H9 (cell line): ENCODE measurements at regions not wholly inside any gene's neighbourhood (a gene's known extent, or its start where the extent isn't known, plus 50 kb on each side); places are given as distances from the start of the nearest gene placed in this dataset.

Source experiments
- DNase-seq: peaks from one replicate; pipeline ENCODE4 v3.0.0-alpha.2; 2017
- H2AFZ ChIP-seq: one replicate; pipeline ENCODE4 v1.6.1; 2013; ENCODE audit warnings: mild to moderate bottlenecking, low read length, control low read depth, moderate library complexity
- H2AK5ac ChIP-seq: 2 replicates; pipeline ENCODE4 v1.6.1; 2013; ENCODE audit warnings: low read length, control low read depth, mixed read lengths; ENCODE audit not compliant: insufficient read length
- H2BK120ac ChIP-seq: one replicate; pipeline ENCODE4 v1.6.1; 2013; ENCODE audit warnings: low read depth, mild to moderate bottlenecking, low read length, control low read depth, inconsistent platforms; ENCODE audit not compliant: poor library complexity, severe bottlenecking
- H2BK12ac ChIP-seq: 2 replicates; pipeline ENCODE4 v1.6.1; 2013; ENCODE audit warnings: low read length, control low read depth, mixed read lengths, low read depth; ENCODE audit not compliant: insufficient read length
- H2BK15ac ChIP-seq: 2 replicates; pipeline ENCODE4 v1.6.1; 2013; ENCODE audit warnings: low read depth, low read length, control low read depth
- H2BK20ac ChIP-seq: one replicate; pipeline ENCODE4 v1.6.1; 2013; ENCODE audit warnings: low read depth, mild to moderate bottlenecking, low read length, control low read depth, inconsistent platforms; ENCODE audit not compliant: poor library complexity, severe bottlenecking
- H2BK5ac ChIP-seq: 2 replicates; pipeline ENCODE4 v1.6.1; 2013; ENCODE audit warnings: low read length, control low read depth, mixed read lengths; ENCODE audit not compliant: insufficient read length
- H3K14ac ChIP-seq: 2 replicates; pipeline ENCODE4 v1.6.1; 2013; ENCODE audit warnings: low read length, control low read depth; ENCODE audit not compliant: insufficient read depth
- H3K18ac ChIP-seq: 2 replicates; pipeline ENCODE4 v1.6.1; 2013; ENCODE audit warnings: low read depth, mild to moderate bottlenecking, mixed read lengths, low read length, control low read depth; ENCODE audit not compliant: insufficient read length
- H3K23ac ChIP-seq: 2 replicates; pipeline ENCODE4 v1.6.1; 2013; ENCODE audit warnings: low read length, control low read depth, mixed read lengths, low read depth; ENCODE audit not compliant: insufficient read length
- H3K23me2 ChIP-seq: 2 replicates; pipeline ENCODE4 v1.6.1; 2013; ENCODE audit warnings: low read depth, mild to moderate bottlenecking, mixed read lengths, low read length, control low read depth; ENCODE audit not compliant: insufficient read length, poor library complexity, severe bottlenecking
- H3K27ac ChIP-seq: 2 replicates; pipeline ENCODE4 v1.5.1; 2013; ENCODE audit warnings: low read length, control low read depth, mixed read lengths, low read depth; ENCODE audit not compliant: insufficient read length
- H3K27me3 ChIP-seq: 2 replicates; pipeline ENCODE4 v1.6.1; 2013; ENCODE audit warnings: low read length, control low read depth, inconsistent platforms; ENCODE audit not compliant: insufficient read depth
- H3K4ac ChIP-seq: 2 replicates; pipeline ENCODE4 v1.6.1; 2013; ENCODE audit warnings: low read depth, mild to moderate bottlenecking, control low read depth, inconsistent platforms, low read length, moderate library complexity
- H3K4me1 ChIP-seq: 2 replicates; pipeline ENCODE4 v1.6.1; 2013; ENCODE audit warnings: low read length, control low read depth, inconsistent platforms; ENCODE audit not compliant: insufficient read depth
- H3K4me2 ChIP-seq: 2 replicates; pipeline ENCODE4 v1.6.1; 2013; ENCODE audit warnings: low read length, control low read depth, mixed read lengths; ENCODE audit not compliant: insufficient read length, insufficient read depth
- H3K56ac ChIP-seq: 2 replicates; pipeline ENCODE4 v1.6.1; 2013; ENCODE audit warnings: low read depth, mild to moderate bottlenecking, mixed read lengths, low read length, control low read depth; ENCODE audit not compliant: insufficient read length
- H3K79me1 ChIP-seq: 2 replicates; pipeline ENCODE4 v1.6.1; 2013; ENCODE audit warnings: low read depth, mild to moderate bottlenecking, moderate library complexity, low read length, control low read depth, inconsistent platforms; ENCODE audit not compliant: insufficient read depth, poor library complexity, severe bottlenecking
- H3K79me2 ChIP-seq: 2 replicates; pipeline ENCODE4 v1.6.1; 2013; ENCODE audit warnings: low read length, control low read depth, inconsistent platforms; ENCODE audit not compliant: insufficient read depth
- H3K9ac ChIP-seq: 2 replicates; pipeline ENCODE4 v1.6.1; 2013; ENCODE audit warnings: low read length, control low read depth, mixed read lengths; ENCODE audit not compliant: insufficient read length; ENCODE audit errors: extremely low read depth
- H3K9me3 ChIP-seq: one replicate; pipeline ENCODE4 v1.6.1; 2013; ENCODE audit warnings: low read depth, low read length, inconsistent platforms; ENCODE audit not compliant: control insufficient read depth
- H3T11ph ChIP-seq: one replicate; pipeline ENCODE4 v1.6.1; 2013; ENCODE audit warnings: mild to moderate bottlenecking, low read length, control low read depth, inconsistent platforms
- H4K20me1 ChIP-seq: one replicate; pipeline ENCODE4 v1.6.1; 2013; ENCODE audit not compliant: control insufficient read depth, insufficient read length, insufficient read depth
- H4K5ac ChIP-seq: 2 replicates; pipeline ENCODE4 v1.6.1; 2013; ENCODE audit warnings: low read depth, mild to moderate bottlenecking, mixed read lengths, low read length, control low read depth; ENCODE audit not compliant: insufficient read length
- H4K8ac ChIP-seq: replicated peaks from 2 replicates; pipeline ENCODE4 v1.6.1; 2013; ENCODE audit warnings: low read length, control low read depth, mixed read lengths, low read depth; ENCODE audit not compliant: insufficient read length
- H4K91ac ChIP-seq: 2 replicates; pipeline ENCODE4 v1.6.1; 2013; ENCODE audit warnings: low read depth, mild to moderate bottlenecking, moderate library complexity, mixed read lengths, low read length, control low read depth; ENCODE audit not compliant: insufficient read length
- H3K27ac Mint-ChIP-seq, 3 experiments: 2 replicates in 2 of 3; 3 replicates in 1 of 3; pipeline ENCODE4 v1.8.0; 2020 to 2021; ENCODE audit warnings: mixed read lengths in 3 of 3, mild to moderate bottlenecking in 1 of 3, moderate library complexity in 1 of 3
- H3K27me3 Mint-ChIP-seq: 2 replicates; pipeline ENCODE4 v1.8.0; 2021; ENCODE audit warnings: low read depth, mild to moderate bottlenecking, moderate library complexity, mixed read lengths
- H3K36me3 Mint-ChIP-seq, 3 experiments: 2 replicates in 2 of 3; 3 replicates in 1 of 3; pipeline ENCODE4 v1.8.0; 2020 to 2021; ENCODE audit warnings: low read depth in 3 of 3, mixed read lengths in 3 of 3; ENCODE audit not compliant: insufficient read depth in 1 of 3
- H3K4me1 Mint-ChIP-seq, 2 experiments: 2 replicates each; pipeline ENCODE4 v1.8.0; 2020; ENCODE audit warnings: mixed read lengths in 2 of 2
- H3K4me3 Mint-ChIP-seq, 2 experiments: 2 replicates in 1 of 2; 3 replicates in 1 of 2; pipeline ENCODE4 v1.8.0; 2020 to 2021; ENCODE audit warnings: mild to moderate bottlenecking in 2 of 2, mixed read lengths in 2 of 2, moderate library complexity in 1 of 2
- H3K9me3 Mint-ChIP-seq, 2 experiments: 2 replicates in 1 of 2; 3 replicates in 1 of 2; pipeline ENCODE4 v1.8.0; 2020; ENCODE audit warnings: mild to moderate bottlenecking in 2 of 2, mixed read lengths in 2 of 2, moderate library complexity in 1 of 2
- CTCF ChIP-seq: fragments of 200-600 bp; sonication (generic); conservative IDR thresholded peaks from 3 replicates; pipeline ENCODE4 v1.8.0; 2021; ENCODE audit warnings: antibody characterized with exemption, mild to moderate bottlenecking
- WGBS: extraction: QIAGEN DNeasy Blood & Tissue Kit; methylation state at CpG from one replicate; pipeline ENCODE4 v1.1.7; 2013; ENCODE audit warnings: missing lambda C conversion rate, low lambda C conversion rate, mixed read lengths; ENCODE audit not compliant: insufficient read length; ENCODE audit errors: extremely low coverage; 5-methylcytosine and 5-hydroxymethylcytosine counted together

GRCh38 chr18:37937287-37937686 is 371.7 kb upstream of the CELF4 start:
- no peak overlapping the region for H2BK15ac ChIP-seq
- H3K56ac ChIP-seq = no peak overlapping the region
- Mint-ChIP-seq H3K4me1 (no peaks in the 10 kb centered on the region), H3K27me3 (no peaks in the 10 kb centered on the region), H3K36me3 (peaks cover 3 to 12% (median 5%) of the 10 kb centered on the region in 3 experiments; a peak in 5 of 7 replicates), H3K27ac (no peak overlapping the region), H3K9me3 (peaks cover 15 to 17% of the 10 kb centered on the region in 2 experiments; a peak in 4 of 5 replicates), H3K4me3 (no peak overlapping the region)
- H2BK5ac ChIP-seq = no peak overlapping the region
- no peak overlapping the region for H3K14ac ChIP-seq
- no peaks in the 10 kb centered on the region for H3K23me2 ChIP-seq
- H2BK120ac ChIP-seq = no peak overlapping the region
- no peak overlapping the region for H3K9ac ChIP-seq
- no peak overlapping the region for H2BK12ac ChIP-seq
- H3K18ac ChIP-seq = no peak overlapping the region
- no peaks in the 10 kb centered on the region for H4K20me1 ChIP-seq
- no peak overlapping the region for H3K4me2 ChIP-seq
- no peak overlapping the region for H3T11ph ChIP-seq
- H3K23ac ChIP-seq = no peak overlapping the region
- no peaks in the 10 kb centered on the region for H3K27me3 ChIP-seq
- TF ChIP-seq CTCF = 0 out of 3 replicates have a peak, but pooled peaks have one; percentile 13
- no peak overlapping the region for H4K8ac ChIP-seq
- H3K9me3 ChIP-seq = no peaks in the 10 kb centered on the region
- no peaks in the 10 kb centered on the region for H3K79me2 ChIP-seq
- H4K5ac ChIP-seq = no peak overlapping the region
- H2AK5ac ChIP-seq = no peak overlapping the region
- H2AFZ ChIP-seq = no peak overlapping the region
- no peak overlapping the region for H3K27ac ChIP-seq
- DNase-seq = no peak
- WGBS = 100% methylated on average over 1 of the region's 6 CpGs
- H2BK20ac ChIP-seq = no peak overlapping the region
- no peak overlapping the region for H4K91ac ChIP-seq
- H3K4ac ChIP-seq = no peak overlapping the region
- H3K79me1 ChIP-seq = no peaks in the 10 kb centered on the region
- no peaks in the 10 kb centered on the region for H3K4me1 ChIP-seq
